Uterus (tissue), 3 donors: ENCODE measurements at regions not wholly inside any gene's neighbourhood (a gene's known extent, or its start where the extent isn't known, plus 50 kb on each side); places are given as distances from the start of the nearest gene placed in this dataset.

Experiments used
- DNase-seq, 2 donors: peaks; one replicate each; pipeline ENCODE4 v3.0.0-alpha.2; 2019 to 2020
- H3K27ac ChIP-seq, 2 donors: fragments of 200-600 bp; sonication (generic); 1 replicate in 1 of 2; 2 replicates in 1 of 2; pipeline ENCODE4 v1.5.1; 2016 to 2018
- H3K27me3 ChIP-seq, 2 donors: fragments of 200-600 bp; sonication (generic); one replicate each; pipeline ENCODE4 v1.5.1; 2018 to 2019; ENCODE audit warnings: control low read depth in 1 of 2
- H3K36me3 ChIP-seq, 2 donors: fragments of 200-600 bp; sonication (generic); one replicate each; pipeline ENCODE4 v1.5.1; 2019; ENCODE audit warnings: control low read depth in 1 of 2
- H3K4me1 ChIP-seq, 2 donors: fragments of 200-600 bp; sonication (generic); one replicate each; pipeline ENCODE4 v1.5.1; 2018 to 2019; ENCODE audit warnings: control low read depth in 1 of 2
- H3K4me3 ChIP-seq, 2 donors: fragments of 200-600 bp; sonication (generic); 1 replicate in 1 of 2; 2 replicates in 1 of 2; pipeline ENCODE4 v1.5.1; 2018 to 2019; ENCODE audit warnings: mild to moderate bottlenecking in 1 of 2
- H3K9me3 ChIP-seq, 2 donors: fragments of 200-600 bp; sonication (generic); one replicate each; pipeline ENCODE4 v1.5.1; 2019; ENCODE audit warnings: control low read depth in 1 of 2
- POLR2A ChIP-seq, 2 donors: fragments of 450-650 bp; IDR thresholded peaks; one replicate each; pipeline ENCODE4 v1.6.1; 2016; ENCODE audit warnings: antibody characterized with exemption in 2 of 2, mild to moderate bottlenecking in 1 of 2, moderate library complexity in 1 of 2
- intact Hi-C: fragments of 100-400 bp; cut with DNase I; formaldehyde crosslinking; loops from one replicate; pipeline ENCODE4 v1.15.1; 2023; ENCODE audit warnings: low total_unique reads
- TF ChIP-seq, protein P1 (sequence below), 4 experiments: fragments of 200-600 bp in 2 of 4; fragments of 450-650 bp in 2 of 4; sonication (generic) in 2 of 4; IDR thresholded peaks; one replicate each; pipeline ENCODE4 v1.5.1; 2016 to 2019; ENCODE audit warnings: antibody characterized with exemption in 4 of 4, mild to moderate bottlenecking in 2 of 4, moderate library complexity in 1 of 4
- donor health status: DM: yes; HTN: yes; CAD: no.

DNA sequence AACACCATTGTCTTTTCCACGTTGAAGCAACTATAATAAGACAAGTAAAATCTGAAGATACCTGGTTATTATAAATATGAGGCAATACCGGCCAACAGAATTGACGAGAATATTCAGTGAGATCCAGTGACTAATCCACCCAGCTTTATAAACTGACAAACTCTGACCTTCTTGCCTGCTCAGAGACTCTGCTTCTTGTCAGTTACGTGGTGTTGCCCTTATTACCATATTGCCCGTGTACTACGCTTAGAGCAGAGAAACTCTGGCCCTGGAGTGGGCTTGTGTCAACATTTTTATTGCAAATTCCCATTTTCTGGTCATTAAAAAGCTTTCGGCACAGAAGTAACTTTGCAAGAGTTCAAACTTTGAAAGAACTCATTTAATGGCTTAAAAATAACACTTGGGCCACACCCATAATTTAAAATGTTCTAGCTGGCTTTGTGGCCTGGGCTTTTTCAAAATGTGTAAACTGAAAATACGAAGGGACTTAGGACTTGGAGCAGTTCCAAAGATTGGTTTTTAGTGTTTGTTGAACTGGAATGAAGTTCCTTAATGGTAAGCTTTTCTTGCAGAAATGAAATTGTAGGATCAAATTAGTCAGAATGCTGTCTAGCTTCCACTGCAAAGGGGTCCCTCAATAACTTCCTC is 266.2 kb downstream of the LMO4 start:
- Histone ChIP-seq H3K4me1 (no peaks in the 10 kb centered on the region), H3K27me3 (no peaks in the 10 kb centered on the region), H3K36me3 (no peaks in the 10 kb centered on the region), H3K27ac (no peak overlapping the region), H3K9me3 (no peaks in the 10 kb centered on the region), H3K4me3 (no peak overlapping the region)
- TF ChIP-seq, protein P1, sequence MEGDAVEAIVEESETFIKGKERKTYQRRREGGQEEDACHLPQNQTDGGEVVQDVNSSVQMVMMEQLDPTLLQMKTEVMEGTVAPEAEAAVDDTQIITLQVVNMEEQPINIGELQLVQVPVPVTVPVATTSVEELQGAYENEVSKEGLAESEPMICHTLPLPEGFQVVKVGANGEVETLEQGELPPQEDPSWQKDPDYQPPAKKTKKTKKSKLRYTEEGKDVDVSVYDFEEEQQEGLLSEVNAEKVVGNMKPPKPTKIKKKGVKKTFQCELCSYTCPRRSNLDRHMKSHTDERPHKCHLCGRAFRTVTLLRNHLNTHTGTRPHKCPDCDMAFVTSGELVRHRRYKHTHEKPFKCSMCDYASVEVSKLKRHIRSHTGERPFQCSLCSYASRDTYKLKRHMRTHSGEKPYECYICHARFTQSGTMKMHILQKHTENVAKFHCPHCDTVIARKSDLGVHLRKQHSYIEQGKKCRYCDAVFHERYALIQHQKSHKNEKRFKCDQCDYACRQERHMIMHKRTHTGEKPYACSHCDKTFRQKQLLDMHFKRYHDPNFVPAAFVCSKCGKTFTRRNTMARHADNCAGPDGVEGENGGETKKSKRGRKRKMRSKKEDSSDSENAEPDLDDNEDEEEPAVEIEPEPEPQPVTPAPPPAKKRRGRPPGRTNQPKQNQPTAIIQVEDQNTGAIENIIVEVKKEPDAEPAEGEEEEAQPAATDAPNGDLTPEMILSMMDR (IDR thresholded peaks at IDR 0.05) = no peak
- no peak for TF ChIP-seq POLR2A (IDR thresholded peaks at IDR 0.05)
- intact Hi-C loops = no loop called here
- no peak for DNase-seq

DNA sequence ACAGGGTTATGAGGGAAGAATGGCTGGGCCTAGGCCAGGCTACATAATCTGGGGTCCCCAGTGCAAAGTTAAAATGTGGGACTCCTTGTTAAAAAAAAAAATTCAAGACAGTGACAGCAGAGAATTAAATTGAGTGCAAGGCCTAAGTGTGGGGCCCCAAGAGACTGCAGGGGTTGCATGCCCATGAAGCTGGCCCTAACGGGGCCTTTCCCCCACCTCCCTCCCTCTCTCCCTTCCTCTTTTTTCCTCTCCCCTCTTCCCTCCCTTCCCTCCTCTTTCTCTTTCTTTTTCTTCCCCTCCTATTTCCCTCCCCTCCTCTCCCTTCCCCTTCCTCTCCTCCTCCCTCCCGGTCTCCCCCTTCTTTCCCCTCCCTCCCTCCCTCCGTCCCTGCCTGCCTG is 266.7 kb downstream of the LMO4 start:
- Histone ChIP-seq H3K27me3 (no peaks in the 10 kb centered on the region), H3K4me3 (no peak overlapping the region), H3K36me3 (no peaks in the 10 kb centered on the region), H3K9me3 (no peaks in the 10 kb centered on the region), H3K4me1 (no peaks in the 10 kb centered on the region), H3K27ac (no peak overlapping the region)
- DNase-seq = no peak
- intact Hi-C loops = no loop called here
- no peak for TF ChIP-seq POLR2A (IDR thresholded peaks at IDR 0.05)
- TF ChIP-seq, protein P1 (IDR thresholded peaks at IDR 0.05) = no peak

DNA sequence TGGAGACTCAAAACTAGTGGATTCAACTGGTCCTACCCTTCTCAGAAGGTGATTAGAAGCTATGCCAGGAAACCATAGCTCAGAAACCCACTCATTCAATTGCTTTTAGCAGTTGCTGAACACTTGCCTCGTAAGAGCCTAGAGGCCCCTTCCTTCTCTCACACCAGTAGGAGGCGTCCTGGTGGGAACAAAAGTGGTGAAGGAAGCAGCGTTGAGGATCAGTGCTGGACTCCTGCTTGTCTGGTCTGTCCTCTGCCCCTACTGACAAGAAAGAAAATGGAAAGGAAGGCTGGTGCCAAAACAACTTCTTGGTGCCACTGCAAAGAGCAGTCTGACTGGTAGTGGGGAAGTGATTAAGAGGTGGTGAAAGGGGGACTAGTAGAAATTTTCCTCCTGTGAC is 269.7 kb downstream of the LMO4 start:
- H3K27ac ChIP-seq = no peak overlapping the region
- no peak for TF ChIP-seq POLR2A (IDR thresholded peaks at IDR 0.05)
- TF ChIP-seq, protein P1 (IDR thresholded peaks at IDR 0.05) = no peak

DNA sequence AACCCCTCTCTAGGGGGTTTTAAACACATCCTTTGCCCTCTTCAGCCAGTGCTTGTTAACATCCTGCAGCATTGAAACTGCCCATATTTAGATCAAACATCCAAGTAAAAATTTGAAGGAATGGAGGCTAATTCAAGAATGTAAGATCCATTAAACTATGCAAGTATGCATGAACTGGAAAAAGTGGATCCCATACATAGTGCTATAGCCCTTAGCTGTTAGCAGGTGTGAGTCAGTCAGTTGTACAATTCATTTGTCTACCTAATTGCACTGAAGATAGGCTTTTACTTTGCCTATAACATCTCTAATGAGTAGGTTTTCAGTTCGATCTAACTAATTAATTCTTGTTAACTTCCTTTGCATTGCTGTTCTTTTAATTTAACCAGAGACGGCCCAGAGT is 270.9 kb downstream of the LMO4 start:
- no peaks in the 10 kb centered on the region for H3K4me1 ChIP-seq

More for the DNA sequence above, 269.7 kb downstream of the LMO4 start:
- intact Hi-C loops = no loop called here
- Histone ChIP-seq H3K27me3 (no peaks in the 10 kb centered on the region), H3K36me3 (no peaks in the 10 kb centered on the region), H3K4me1 (no peaks in the 10 kb centered on the region), H3K4me3 (no peak overlapping the region), H3K9me3 (no peaks in the 10 kb centered on the region)
- DNase-seq = no peak

DNA sequence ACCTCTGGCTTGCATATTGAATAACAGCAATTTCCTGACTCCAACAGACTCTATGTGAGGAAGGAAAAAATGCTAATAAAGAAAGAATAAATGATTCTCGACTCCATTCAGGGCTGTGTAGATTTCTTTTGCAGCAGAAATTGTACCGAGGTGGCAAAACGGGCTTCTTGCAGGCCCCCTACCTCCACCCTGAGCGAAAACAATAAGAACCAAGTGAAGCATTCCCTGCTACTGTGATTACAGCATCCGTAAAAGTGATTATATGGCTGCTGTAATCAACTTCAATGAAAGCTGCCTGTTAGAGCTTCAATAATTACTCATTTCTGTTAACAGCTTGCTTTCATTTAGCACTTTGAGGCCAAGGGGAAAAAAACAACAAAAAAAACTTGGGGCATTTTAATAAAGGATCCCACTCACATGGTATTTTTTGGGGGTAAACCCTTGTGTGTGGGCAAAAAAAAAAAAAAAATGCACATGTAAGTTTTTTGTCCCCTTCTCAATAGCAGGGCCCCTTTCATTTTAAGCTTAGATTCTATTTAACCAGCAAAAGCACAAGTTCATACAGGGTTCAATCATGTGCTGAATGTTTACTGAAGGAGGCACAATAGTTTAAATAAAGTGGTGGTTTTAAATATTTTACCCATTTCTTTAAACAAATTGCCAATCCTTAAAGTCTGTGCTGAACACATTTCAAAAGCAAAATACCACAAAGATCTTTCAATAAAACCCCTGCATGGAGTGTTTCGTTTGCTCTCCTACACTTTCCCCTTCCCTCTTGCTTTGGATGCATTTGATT is 271.6 kb downstream of the LMO4 start:
- no peak overlapping the region for H3K27ac ChIP-seq
- H3K27me3 ChIP-seq = no peaks in the 10 kb centered on the region
- no peaks in the 10 kb centered on the region for H3K4me1 ChIP-seq
- H3K36me3 ChIP-seq = no peaks in the 10 kb centered on the region
- no peaks in the 10 kb centered on the region for H3K9me3 ChIP-seq
- no peak for DNase-seq
- no peak overlapping the region for H3K4me3 ChIP-seq
- no peak for TF ChIP-seq POLR2A (IDR thresholded peaks at IDR 0.05)
- TF ChIP-seq, protein P1 (IDR thresholded peaks at IDR 0.05) = no peak
- intact Hi-C loops = no loop called here

More for the DNA sequence above, 270.9 kb downstream of the LMO4 start:
- no peak overlapping the region for H3K4me3 ChIP-seq
- no peak for DNase-seq
- TF ChIP-seq, protein P1 (IDR thresholded peaks at IDR 0.05) = no peak
- TF ChIP-seq POLR2A (IDR thresholded peaks at IDR 0.05) = no peak
- no peaks in the 10 kb centered on the region for H3K36me3 ChIP-seq
- H3K9me3 ChIP-seq = no peaks in the 10 kb centered on the region
- no peak overlapping the region for H3K27ac ChIP-seq
- no peaks in the 10 kb centered on the region for H3K27me3 ChIP-seq
- intact Hi-C loops = no loop called here
